ENCODE measurements at regions not wholly inside any gene's neighbourhood (a gene's known extent, or its start where the extent isn't known, plus 50 kb on each side); places are given as distances from the start of the nearest gene placed in this dataset.

DNA sequence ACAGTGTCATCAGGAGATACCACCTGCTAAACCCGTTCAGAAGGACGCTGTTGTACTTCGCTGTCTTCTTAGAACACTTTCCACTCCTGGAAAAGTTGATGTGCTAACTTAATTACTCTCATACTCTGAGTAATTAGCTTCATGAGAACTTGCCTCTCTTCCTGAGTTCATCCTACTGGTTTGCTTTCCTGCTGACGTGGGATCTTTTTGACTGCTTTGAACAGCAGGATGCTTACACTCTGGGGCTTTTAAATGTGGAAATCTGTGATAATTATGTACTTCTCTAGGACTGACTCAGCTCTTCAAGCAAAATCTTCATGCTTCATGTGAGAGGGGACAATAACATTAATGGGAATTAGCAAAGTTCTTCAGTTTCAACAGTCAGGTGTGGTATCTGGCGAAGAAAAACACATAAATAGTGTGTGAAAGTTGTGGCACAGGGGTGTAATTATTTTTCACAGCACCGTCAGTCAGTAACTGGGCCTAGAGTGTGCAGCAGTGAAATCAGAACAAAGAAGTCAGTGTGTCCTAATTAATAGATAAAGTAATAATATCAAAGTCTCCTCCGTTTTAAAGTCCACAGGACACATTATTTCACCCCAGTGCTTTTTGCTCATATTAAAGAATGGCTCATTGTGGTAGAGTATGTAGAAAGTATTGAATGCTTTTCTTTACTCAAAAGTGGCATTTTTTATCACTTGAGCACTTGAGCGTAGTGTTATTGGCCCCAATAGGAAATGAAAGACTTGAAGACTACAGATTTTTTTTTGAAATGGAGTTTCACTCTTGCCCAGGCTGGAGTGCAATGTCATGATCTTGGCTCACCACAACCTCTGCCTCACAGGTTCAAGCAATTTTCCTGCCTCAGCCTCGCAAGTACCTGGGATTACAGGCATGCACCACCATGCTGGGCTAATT, 140.9 kb upstream of the DMRT1 start:
- TF ChIP-seq SP1 (IDR thresholded peaks at IDR 0.05), result no peak
- no peak for TF ChIP-seq SUZ12 (IDR thresholded peaks at IDR 0.05)
- TF ChIP-seq LEF1 (IDR thresholded peaks at IDR 0.05; ENCODE audit: borderline replicate concordance), result no peak
- TF ChIP-seq FOXM1 (IDR thresholded peaks at IDR 0.05; ENCODE audit: borderline replicate concordance), result no peak
- TF ChIP-seq FOXA1 (IDR thresholded peaks at IDR 0.05), result no peak
- TF ChIP-seq NFRKB (IDR thresholded peaks at IDR 0.05), result no peak
- TF ChIP-seq PKNOX1 (IDR thresholded peaks at IDR 0.05), result no peak

Data from HEK293T (cell line).